Posterior vena cava (tissue), 2 donors: ENCODE measurements at regions not wholly inside any gene's neighbourhood (a gene's known extent, or its start where the extent isn't known, plus 50 kb on each side); places are given as distances from the start of the nearest gene placed in this dataset.

Experiments used
- DNase-seq: peaks from one replicate; pipeline ENCODE4 v3.0.0-alpha.2; 2020; ENCODE audit warnings: low spot score
- intact Hi-C, 2 donors: fragments of 100-400 bp; cut with DNase I; formaldehyde crosslinking; loops; one replicate each; pipeline versions ENCODE4 v1.14.1 to v1.14.2; 2022 to 2023
- donor health status: DM: yes; HTN: yes; CAD: no.
- donor health status: DM: yes; HTN: yes; CAD: no.

- no peak for DNase-seq
- intact Hi-C loops, result no loop called here
Observed at GRCh38 chr18:44520981-44521667, 159.6 kb upstream of the SETBP1 start.

GRCh38 chr18:44521668-44522022, 159.0 kb upstream of the SETBP1 start:
- DNase-seq, result no peak
- intact Hi-C loops, result no loop called here

GRCh38 chr18:44526705-44527415, 153.8 kb upstream of the SETBP1 start:
- intact Hi-C loops, result no loop called here
- DNase-seq, result no peak

- intact Hi-C loops, result no loop called here
- DNase-seq, result no peak
Observed at GRCh38 chr18:44533071-44533470, 147.6 kb upstream of the SETBP1 start.

GRCh38 chr18:44536046-44536445, 144.6 kb upstream of the SETBP1 start:
- no peak for DNase-seq
- intact Hi-C loops, result no loop called here

- intact Hi-C loops, result no loop called here
- no peak for DNase-seq
Observed at GRCh38 chr18:44536619-44537018, 144.1 kb upstream of the SETBP1 start.

- DNase-seq, result peak; percentile 72
- intact Hi-C loops, result no loop called here
Observed at GRCh38 chr18:44537526-44537925, 143.2 kb upstream of the SETBP1 start.

- DNase-seq, result no peak
- intact Hi-C loops, result no loop called here
Observed at GRCh38 chr18:44539926-44540325, 140.8 kb upstream of the SETBP1 start.

GRCh38 chr18:44541159-44541558, 139.5 kb upstream of the SETBP1 start:
- no peak for DNase-seq
- intact Hi-C loops, result no loop called here

GRCh38 chr18:44541781-44542180, 138.9 kb upstream of the SETBP1 start:
- no peak for DNase-seq
- intact Hi-C loops, result no loop called here

GRCh38 chr18:44543387-44543786, 137.3 kb upstream of the SETBP1 start:
- intact Hi-C loops, result no loop called here
- no peak for DNase-seq

- intact Hi-C loops, result no loop called here
Observed at GRCh38 chr18:44545359-44545985, 135.2 kb upstream of the SETBP1 start.

GRCh38 chr18:44546954-44547353, 133.7 kb upstream of the SETBP1 start:
- intact Hi-C loops, result no loop called here

More at GRCh38 chr18:44545359-44545985, 135.2 kb upstream of the SETBP1 start:
- DNase-seq, result no peak

GRCh38 chr18:44548291-44549221, 132.1 kb upstream of the SETBP1 start:
- intact Hi-C loops, result no loop called here

More at GRCh38 chr18:44546954-44547353, 133.7 kb upstream of the SETBP1 start:
- no peak for DNase-seq

GRCh38 chr18:44552706-44553105, 128.0 kb upstream of the SETBP1 start:
- DNase-seq, result no peak
- intact Hi-C loops, result no loop called here

More at GRCh38 chr18:44548291-44549221, 132.1 kb upstream of the SETBP1 start:
- no peak for DNase-seq

GRCh38 chr18:44556296-44556695, 124.4 kb upstream of the SETBP1 start:
- intact Hi-C loops, result no loop called here

GRCh38 chr18:44557616-44558151, 123.0 kb upstream of the SETBP1 start:
- intact Hi-C loops, result no loop called here
- no peak for DNase-seq

More at GRCh38 chr18:44556296-44556695, 124.4 kb upstream of the SETBP1 start:
- DNase-seq, result no peak

GRCh38 chr18:44558767-44559166, 121.9 kb upstream of the SETBP1 start:
- no peak for DNase-seq
- intact Hi-C loops, result no loop called here

- intact Hi-C loops, result no loop called here
- DNase-seq, result no peak
Observed at GRCh38 chr18:44562986-44563385, 117.7 kb upstream of the SETBP1 start.
